RPMI7951 (cell line): ENCODE measurements at regions not wholly inside any gene's neighbourhood (a gene's known extent, or its start where the extent isn't known, plus 50 kb on each side); places are given as distances from the start of the nearest gene placed in this dataset.

Source experiments
- DNase-seq: peaks from one replicate; pipeline ENCODE4 v3.0.0-alpha.2; 2012; ENCODE audit warnings: low read depth

DNA sequence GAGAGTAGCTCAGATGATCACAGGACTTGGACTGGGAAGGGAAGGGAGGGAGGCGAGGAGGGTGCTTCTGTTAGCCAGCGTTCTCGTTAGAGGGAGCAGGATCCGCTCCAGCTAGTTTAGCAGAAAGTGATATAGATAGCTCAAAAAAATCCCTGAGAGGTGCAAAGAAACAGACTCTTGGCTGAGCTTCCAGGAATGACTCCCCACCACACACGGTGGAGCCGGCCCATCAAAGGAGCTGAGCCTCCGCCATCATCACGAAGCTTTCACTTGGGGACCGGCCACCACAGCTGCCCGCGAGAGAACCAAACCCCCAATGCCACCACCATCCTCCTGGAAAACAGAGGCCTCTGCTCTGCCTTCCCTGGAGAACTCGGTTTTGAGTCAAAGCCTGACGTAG, 124.6 kb upstream of the BCL2L14 start:
- DNase-seq: no peak

DNA sequence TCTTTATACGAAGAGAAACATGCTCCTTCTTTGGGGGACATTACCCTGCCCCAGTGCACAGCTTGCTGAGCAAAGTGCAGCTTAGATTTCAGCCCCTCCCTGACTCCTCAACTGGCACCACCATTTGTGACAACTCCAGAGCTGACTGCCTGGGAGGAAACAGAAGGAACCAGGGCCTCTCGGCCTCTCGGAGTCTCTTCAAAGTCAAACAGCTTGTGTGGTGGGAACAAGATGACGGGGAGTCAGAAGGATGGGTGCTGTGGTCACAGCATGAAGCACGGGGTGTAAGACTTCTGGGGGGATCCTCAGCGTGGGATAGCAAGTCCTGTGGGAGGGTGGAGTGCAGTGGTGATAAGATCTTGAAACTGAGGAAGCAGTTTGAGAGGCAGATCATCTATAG, 123.5 kb upstream of the BCL2L14 start:
- DNase-seq: no peak

DNA sequence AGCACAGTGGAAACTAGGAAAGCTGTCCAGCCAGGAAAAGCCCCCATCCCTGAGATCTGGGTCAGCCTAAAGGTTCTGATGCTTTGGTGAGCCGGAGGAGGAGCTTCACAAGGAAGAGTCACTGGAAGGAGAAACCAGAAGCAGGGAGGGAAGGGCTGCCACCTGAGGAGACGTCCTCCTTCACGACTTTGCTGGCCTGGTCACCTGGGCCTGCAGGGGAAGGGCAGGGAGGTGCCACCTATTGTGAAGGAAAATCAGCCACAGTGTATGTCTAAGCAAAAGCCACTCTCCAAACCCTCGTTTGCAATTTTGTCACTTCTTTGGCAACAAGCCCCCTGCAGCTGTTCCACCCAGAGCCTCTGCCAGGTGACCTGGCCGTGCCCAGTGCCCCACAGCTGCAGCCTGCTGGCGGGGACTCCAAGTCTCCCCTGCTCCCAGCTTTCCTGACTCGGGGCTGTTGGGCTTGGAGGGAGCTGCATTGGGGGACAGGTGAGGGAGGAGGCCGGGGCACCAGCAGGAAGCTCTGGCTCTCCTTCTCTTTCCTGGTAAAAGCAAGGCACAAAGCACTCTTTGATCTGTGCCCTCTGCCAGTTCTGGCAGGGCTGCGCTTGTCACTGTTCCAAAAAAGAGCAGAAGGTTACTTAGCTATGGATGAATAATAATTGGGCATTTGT, 120.9 kb upstream of the BCL2L14 start:
- no peak for DNase-seq

DNA sequence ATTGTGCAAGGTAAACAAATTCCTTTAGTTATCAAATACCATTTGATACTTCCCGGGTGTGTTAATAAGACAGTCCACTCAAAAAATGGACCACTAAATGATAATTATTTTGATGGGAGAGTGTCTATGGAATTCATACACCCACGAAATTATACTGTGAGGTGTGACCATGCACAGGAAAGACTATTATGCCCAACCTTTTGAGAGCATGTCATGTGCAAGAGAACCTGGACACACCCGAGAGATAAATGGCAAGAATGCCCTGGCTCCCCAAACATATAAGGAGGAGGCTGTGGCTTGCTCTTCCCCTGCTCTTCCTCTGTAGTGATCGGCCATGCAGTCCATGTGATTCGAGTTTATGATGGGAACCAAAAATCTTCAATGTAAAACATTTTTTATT, 119.5 kb upstream of the BCL2L14 start:
- DNase-seq: no peak

DNA sequence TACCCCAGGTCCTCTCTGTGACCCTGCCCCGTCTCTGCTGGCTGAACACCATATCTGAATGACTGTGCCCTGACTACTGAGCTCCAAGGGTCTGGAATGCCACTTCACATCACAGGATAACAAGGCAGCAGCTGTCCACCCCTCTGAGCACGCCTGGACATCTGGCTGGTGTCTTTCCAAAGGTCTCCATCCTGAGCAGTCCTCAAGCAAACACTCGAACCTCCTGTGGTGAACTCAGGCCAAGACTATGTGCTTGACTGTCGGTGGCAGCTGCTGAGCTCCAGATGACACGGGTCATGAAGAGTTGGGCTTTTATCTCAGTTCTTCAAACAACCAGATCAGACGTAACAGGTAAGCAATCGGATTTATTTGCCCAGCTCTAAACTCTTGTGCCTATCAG, 117.2 kb upstream of the BCL2L14 start:
- no peak for DNase-seq

DNA sequence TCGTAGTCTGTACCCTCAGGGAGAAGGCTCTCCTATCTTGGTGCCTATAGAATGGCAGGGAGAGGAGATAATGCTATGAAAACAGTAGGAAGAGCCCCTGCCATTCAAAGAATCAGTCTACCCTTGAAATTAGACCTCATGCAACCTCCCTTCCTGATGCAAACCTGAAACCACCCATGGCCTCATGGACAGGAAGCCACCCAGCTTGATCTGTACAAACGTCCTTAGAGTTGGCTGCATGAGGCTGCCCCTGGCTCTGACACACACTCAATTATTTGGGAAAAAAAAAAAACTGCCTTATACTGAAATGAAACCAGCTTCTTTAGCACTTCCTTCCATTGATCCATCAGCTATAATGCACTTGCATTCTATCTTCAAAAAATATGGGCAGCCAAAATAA, 116.6 kb upstream of the BCL2L14 start:
- DNase-seq: no peak

DNA sequence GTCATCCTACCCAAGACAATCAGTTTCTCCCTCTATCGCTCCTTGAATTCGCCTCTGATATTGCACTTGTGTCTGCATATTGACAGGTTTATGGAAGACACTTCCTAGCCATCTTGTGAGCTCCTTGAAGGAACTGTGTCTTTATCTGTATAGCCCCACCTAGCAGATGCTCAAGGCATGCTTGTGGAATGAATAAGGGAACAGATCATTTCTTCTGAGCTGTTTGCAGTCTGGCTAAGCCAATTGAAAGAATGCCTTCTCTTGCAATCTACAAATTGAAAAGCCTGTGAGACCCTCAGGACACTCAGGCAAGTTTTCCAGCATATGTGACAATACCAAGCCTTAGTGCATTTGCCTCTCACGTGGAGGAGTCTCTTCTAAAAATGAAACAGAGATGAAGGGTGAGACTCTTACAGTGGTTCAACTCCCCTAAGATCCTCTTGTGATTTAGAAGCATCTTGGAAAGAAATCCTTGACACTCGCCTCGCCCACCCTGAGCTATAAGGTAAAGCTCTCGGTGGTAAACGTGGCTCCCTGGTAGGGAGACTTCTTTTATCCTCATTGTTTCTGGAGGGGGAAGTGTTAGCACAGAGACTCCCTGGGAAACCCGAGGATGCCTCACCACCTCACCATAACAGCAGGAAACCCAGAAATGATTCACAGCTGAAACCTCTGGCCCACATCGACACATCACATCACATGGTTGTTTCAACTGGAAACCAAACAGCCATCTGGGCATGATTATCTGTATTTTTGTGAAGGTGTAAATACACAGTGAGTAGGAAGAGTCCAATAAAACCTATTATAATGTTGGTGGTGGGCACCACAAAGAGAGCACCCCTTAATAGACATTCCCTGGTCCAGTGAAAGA, 112.3 kb upstream of the BCL2L14 start:
- DNase-seq: peak; percentile 89

DNA sequence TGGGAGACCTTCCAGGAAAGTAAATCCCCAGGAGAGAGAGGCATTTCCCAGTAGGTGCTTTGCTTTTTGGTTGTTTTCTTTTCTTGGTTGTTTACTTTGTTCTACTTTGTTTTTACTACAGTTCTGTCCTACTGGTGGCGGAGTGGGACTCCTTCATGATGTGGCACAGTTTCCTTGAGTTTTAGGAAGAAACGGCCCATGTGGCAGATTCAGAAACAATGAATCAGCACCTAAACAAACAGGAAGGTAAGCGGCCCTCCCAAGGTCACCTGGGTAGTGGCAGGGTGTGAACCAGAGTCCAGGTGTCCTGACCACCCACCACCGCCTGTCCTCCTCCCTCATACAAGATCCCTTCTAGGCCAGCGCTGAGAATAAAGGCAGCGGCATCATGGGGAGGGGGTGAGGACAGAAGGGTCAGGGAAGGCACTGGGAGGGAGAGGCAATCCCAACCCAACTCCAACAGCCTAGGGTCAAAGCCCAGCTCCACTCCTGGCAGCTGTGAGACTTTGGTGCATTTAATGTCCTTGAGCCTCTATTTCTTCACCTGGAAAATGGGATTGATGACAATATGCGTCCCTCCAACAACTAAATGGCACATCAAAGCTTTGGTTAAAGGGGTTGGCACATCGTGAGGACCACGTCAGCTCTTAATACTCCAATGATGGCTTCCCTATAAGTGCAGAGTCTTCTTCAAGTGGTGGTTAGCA, 111.5 kb upstream of the BCL2L14 start:
- no peak for DNase-seq

DNA sequence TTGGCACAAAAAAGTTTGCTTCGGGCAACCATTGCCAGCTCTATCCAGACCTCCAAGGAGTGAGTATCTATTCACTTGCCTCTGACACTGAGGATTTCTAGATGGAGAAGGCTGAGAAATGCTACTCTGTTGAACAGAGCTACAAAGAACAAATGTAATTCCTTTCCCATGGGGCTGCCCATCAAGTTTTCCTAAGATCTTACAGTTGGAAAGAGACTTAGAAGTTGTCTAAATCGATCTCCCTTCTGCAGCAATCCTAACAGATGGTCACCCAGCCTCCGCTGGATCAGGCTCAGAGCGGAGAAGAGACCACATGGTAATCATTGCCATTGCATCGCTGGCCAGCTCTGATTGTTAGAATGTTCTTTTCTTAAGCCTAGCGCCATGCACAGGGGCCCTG, 110.1 kb upstream of the BCL2L14 start:
- no peak for DNase-seq

DNA sequence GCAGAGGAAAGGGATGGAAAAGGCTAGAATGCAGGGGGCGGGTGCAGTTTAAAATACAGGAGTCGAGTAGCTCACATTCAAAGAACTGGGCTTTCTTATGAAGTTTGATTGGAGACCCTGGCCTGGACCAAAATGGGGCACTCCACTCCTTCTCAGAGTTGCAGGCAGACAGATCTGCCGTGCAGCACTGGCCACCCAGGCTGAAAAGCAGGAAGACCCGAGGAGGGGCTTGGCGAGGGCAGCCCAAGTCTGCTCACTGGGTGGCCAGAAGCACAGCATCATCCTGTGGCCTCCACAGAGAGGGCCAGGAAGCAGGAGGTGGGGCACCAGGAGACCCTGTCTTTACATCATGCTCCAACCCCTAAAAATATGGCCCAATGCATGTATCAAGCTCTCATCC, 109.1 kb upstream of the BCL2L14 start:
- no peak for DNase-seq

DNA sequence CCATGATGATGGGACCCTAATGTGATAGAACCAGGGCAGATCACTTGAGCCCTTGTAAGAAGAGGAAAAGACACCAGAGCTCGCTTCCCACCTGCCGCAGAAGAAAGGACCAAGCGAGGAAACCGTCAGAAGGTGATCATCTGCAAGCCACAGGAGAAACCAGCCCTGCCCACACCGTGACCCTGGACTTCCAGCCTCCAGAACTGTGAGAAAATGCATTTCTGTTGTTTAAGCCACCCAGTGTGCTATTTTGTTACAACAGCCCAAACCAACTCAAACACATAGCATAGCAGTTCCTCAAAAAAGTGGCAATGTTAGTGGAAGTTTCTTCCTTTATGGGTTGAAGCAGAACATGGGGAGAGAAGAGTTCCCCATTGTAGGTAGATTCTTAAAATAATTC, 107.9 kb upstream of the BCL2L14 start:
- DNase-seq: no peak

DNA sequence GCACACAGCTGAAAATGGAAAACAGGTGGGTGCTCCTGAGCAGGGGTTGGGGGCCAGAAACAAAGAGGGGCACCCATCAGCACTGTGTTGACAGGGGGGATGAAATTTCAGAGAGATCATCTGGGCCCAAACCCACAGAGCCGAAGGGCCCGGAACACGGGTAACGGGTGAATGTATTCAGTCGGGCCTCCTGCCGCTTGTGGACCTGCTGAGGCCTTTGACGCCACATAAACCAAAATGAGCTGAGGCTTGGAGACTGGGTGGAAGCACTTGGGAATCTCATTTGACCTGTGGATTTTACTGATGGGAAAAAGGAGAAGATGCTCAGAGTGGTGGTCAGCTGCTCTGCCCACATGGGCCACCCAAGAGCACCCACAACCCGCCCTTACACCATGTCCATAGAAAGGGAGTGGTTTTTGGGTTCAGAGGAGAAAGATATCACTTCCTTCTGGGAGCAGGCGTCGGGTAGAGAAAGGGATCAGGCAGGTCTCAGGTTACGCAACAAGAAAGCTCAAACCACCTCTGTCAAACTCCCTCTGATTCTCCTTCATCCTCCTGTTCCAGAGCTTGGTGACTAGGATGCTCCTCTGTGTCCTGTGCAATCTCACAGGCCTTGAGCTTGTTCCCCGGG, 106.8 kb upstream of the BCL2L14 start:
- DNase-seq: no peak

DNA sequence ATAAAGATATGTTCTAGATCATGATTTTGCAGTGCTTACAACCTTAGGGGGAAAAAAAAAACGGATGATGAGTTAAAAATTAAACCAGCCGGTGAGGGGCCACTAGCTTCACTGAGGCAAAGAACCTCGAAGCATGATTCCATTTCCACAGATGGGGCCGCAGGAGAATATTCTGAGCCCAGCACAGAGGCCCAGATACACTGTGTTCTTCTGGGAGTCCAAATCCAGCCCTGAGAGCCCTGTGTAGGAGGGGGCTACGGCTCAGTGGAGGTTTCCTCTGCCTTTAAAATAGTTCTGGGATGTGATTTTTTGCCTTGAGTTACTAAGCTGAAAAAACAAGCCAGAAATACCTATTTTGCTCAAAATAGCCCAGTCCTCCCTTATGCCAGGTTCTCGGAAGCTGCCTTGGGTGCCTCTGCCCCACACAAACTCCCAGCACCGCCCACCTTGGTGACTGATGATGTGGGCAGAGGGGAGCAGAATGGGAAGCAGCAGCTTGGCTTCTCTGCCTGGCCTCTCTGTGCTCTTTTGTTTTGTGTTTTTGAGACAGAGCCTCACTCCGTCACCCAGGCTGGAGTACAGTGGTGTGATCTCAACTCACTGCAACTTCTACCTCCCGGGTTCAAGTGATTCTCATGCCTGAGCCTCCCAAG, 105.4 kb upstream of the BCL2L14 start:
- no peak for DNase-seq

DNA sequence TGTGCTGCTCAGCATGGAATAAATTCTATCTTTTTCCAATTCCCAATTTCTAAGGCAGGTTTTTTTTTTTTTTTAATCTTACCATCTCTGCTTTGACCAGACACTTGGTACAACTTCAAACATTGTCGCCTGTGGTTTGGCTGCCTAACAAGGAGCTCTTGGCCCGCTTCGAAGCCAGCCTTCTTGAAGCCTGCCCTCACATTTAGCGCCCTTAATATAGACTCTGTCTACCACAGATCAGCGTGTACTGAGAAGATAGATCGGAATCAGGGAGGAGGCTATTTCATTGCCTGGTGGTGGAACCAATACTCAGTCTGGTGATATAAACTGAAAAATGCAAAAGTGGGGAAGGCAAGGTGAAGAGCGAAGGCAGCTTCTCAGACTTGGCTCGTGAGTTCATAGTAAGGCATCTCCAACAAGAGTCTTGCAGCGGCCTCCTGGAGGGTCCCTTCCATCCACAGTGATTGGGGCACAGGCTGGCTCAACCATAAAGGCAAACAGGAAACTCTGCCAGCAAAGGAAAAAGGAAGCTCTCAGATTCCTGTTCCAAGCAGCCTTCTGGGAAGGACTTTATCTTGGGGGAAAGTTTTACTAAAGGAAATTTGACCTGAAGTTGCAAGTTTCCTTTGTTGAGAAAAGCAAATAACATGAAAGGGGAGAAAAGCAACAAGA, 103.2 kb upstream of the BCL2L14 start:
- DNase-seq: peak; percentile 46

DNA sequence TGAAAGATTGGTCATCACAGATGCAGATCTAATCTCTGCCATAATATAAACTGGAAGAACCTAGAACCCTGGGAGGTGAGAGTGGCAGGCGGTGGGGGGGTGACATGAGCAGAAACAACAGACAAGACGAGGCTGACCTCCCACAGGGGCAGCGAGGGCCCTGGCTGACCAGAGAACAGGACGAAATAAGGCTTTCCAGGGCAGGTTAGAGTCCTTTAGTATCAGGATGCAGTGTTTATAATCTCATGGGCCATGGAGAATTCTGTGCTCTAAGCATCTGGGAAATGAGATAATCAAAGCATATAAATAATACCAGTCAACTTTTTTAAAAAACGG, 102.7 kb upstream of the BCL2L14 start:
- DNase-seq: no peak

DNA sequence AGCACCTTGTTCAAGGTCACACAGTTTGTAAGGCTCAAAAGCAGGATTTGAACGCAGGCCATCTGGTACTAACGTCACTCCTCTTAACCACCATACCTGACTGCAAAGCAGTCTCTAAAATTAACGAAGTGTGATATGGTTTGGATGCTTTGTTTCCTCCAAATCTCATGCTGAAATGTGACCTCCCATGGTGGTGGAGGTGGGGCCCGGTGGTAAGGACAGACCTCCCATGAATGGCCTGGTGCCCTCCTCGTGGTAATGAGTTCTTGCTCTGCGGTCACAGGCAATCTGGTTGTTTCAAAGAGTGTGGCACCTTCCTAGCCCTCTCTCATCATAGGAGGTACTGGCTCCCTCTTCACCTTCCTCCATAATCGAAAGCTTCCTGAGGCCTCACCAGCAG, 102.2 kb upstream of the BCL2L14 start:
- DNase-seq: no peak

DNA sequence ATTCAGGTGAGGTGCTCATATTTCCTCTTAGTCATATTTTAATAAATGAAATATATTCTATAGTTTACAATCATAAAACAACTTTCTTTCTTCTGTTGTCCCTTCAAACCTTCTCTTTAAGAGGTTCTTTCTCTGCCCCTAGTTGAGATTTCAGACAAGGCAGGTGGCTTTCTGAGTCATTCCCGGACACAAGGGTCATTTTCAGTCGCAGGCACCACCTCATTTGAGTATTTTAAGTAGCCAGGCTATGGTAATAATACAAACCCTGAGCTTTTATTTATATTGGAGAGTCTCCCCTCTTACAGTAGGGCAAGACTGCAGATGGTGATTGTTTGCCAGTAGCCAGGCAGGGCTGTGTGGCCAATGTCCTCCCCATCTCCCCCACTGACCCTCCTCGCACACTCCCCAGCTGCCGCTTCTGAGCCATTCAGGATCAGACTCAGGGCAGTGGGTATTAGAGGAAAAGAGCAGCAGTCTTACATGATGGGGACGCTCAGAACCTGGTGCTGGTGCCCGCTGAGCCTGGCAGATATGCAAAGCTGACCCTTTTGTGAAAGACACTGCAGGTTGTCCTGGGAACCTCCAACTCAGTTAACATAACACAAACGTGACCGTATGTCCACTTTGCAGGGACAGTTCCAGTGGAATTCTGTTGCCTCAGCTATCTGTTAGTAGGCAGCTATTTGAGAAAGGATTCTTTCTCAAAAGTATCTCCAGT, 101.1 kb upstream of the BCL2L14 start:
- DNase-seq: no peak

DNA sequence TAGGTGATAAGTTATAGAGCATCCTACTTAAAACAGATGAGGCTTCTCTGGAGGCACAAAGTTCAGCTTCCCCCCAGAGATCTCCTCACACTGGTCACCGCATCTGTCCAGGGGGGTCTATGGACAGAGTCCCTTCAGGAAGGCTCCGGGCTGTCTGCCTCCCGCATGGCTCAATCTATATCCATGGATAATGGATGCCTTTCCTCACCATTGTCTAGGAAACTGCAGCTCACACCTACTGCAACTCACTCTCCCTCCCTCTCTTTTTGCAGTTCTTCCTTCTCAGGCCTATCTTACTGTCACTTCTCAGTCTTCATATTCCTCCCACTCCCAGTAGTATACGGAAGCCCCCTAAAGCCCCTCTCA, 100.6 kb upstream of the BCL2L14 start:
- no peak for DNase-seq

DNA sequence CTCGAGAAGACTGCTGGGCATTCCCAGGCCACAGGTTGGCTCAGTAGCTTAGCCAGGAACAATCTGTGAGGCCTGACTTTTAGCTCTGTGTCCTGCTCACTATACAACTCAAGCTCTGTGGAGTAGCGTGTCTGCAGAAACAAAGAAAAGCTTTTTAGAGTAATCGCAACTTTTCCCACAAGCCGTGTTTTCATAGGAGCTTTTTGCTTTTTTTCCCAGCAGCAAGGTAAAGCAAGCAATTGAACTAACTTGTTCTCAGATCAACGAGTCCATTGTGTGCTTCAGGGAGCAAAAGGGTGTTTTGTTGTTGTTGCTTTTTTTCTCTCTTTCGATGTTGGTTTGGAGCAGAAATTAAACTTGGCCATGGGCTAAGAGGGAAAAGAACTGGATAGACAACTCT, 97.3 kb upstream of the BCL2L14 start:
- DNase-seq: peak; percentile 13

DNA sequence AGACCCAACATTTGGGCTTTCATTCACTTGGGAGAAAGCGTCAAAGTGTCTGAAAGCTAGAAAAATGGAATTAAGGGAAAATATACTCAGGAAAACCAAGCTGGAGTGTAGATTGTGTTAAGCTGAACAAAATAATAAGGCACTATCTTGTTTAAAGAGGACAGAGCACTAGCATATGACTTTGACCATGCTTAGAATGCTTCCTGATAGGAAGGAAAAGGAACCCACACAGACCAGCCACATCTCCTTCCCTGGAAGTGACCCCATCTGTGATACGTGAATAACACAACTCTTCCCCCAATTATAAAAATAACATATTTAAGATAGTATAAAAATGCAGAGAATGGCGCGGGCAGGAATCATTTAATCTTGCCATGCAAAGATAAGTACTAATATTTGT, 94.7 kb upstream of the BCL2L14 start:
- DNase-seq: no peak
